Germinal center (tissue), 1 donor: ENCODE measurements at regions not wholly inside any gene's neighbourhood (a gene's known extent, or its start where the extent isn't known, plus 50 kb on each side); places are given as distances from the start of the nearest gene placed in this dataset.
"Not testable (repeated sequence)": the region's sequence is repeated elsewhere in the genome, so short reads cannot be mapped to it uniquely, and the experiment has no call there.

Experiments used
- DNase-seq: peaks from one replicate; pipeline ENCODE4 v3.0.0; 2012; ENCODE audit warnings: mixed read lengths, low spot score

DNA sequence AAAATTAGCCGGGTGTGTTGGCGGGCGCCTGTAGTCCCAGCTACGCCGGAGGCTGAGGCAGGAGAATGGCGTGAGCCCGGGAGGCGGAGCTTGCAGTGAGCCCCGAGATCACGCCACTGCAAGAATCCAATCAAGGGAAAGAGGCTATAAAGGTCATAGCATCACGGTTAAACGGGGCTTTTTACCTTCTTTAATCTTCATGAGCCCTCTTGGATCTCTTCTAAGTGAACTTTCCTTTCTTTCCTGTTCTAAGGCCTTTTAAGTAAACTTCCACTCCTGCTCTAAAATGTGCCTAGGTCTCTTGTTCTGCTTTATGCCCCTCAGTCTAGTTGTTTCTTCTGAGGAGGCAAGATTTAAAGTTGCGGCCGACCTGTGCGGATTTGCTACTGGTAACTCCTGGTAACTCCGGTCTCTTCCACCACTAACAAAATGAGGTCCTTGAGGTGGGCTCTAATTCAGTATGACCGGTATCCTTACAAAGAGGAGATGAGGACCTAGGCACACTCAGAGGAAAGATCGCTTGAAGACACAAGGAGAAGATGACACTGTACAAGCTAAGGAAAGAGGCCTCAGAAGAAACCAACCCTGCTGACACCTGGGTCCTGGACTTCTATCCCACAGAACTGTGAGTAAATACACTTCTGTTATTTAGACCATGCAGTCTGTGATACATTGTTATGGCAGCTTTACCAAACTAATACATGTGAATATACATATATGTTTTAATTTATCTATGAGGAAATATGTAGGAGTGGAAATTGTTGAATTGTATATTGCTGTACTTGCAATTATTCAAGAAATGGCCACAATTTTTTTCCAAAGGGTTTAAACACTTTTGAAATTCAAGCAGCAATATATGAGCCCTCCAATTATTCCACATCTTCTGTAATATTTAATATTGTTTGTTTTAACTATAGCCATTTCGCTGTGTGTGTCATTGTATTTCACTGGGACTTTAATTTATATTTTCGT, 331.5 kb upstream of the CNTNAP2 start:
- DNase-seq, result no peak

- DNase-seq, result not testable (repeated sequence)
Measured at GRCh38 chr7:145781388-145781787, 335.2 kb upstream of the CNTNAP2 start.

DNA sequence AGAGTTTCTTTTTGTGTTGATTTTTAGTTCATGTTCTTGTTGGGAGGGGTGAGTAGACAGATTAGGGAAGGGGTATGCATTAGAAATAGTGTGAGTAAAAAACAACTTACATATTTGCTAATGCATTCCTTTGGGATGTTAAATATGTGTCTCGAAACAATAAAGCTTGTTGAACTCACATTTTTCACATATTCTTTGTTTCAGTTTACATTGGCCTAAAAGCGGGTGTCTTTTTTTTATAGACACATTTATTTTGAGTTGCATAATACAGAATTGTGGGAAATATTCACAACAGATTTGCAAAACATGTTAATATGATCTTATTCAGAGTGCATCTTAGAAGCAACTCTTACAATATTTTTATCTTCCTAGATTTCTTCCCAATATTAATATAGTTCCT, 337.5 kb upstream of the CNTNAP2 start:
- no peak for DNase-seq

DNA sequence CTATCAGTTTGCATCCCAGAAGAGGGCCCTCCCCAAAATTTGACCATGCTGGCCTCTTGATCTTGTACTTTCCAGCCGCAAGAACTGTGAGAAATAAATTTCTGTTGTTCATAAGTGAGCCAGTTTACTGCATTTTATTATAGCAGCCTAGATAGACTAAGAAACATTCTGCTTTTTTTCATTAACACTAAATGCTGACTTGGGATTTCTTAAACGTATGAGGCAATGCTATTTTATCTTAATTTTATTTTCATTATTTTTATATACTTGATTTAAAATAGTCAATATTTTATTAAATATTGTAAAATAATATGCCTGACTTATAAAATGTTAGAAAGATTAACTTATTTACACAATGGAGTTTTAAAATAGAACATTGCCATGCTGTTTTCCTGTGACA, 341.8 kb upstream of the CNTNAP2 start:
- no peak for DNase-seq

GRCh38 chr7:145753004-145753403, 363.6 kb upstream of the CNTNAP2 start:
- DNase-seq, result no peak

GRCh38 chr7:145737617-145738016, 379.0 kb upstream of the CNTNAP2 start:
- DNase-seq, result no peak

DNA sequence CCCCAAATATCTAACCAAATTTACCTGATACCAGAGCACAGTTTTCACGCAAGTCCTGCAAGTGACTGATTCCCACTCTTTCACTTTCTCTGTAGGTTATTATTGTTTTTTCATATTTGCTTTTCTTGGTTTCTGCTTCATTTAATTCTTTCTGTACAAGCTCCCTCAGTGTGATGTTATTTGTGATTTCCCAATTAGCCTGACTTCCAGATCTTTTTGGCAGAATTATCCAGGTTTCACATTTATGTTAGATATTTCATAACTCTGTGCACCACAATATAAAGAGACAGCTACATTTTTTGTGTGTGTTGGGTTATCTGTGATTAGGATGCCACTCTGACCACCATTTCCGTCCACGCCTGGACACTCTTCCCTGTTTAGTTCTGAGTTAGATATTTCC, 381.5 kb upstream of the CNTNAP2 start:
- no peak for DNase-seq

GRCh38 chr7:145732521-145732920, 384.1 kb upstream of the CNTNAP2 start:
- no peak for DNase-seq

GRCh38 chr7:145729691-145730090, 386.9 kb upstream of the CNTNAP2 start:
- no peak for DNase-seq

DNA sequence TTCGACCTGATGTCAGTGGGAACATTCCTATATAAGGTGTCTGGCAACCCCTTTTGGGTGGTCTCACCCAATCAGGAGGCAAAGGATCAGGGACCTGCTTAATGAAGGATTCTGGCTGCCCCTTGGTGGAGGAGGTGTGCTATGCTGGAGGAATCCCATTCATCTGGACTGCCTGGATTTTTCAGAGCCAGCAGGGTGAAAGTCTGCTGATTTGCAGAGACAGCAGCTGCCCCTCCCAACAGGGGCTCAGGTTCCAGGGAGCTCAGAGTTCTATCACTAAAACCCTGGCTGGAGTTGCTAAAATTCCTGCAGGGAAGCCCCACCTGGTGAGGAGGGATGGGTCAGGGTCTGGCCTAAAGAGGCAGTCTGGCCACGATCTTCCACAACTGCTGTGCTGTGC, 398.5 kb upstream of the CNTNAP2 start:
- DNase-seq, result no peak

DNA sequence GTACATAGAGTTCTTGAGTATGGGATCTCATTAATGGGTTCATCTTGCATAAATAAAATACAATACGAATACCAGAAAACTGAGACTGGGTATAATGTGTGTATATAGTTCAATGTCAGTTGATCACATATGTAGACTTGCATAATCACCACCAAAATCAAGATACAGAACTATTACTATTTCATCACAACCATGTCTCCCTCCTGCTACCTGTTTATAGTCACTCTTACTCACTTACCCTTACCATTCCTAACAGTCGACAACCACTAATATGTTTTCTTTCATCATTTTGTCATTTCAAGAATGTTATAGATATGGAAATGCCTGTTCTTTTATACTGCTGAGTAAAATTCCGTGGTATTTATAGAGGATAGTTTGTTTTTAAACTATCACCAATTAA, 416.1 kb upstream of the CNTNAP2 start:
- DNase-seq, result no peak

DNA sequence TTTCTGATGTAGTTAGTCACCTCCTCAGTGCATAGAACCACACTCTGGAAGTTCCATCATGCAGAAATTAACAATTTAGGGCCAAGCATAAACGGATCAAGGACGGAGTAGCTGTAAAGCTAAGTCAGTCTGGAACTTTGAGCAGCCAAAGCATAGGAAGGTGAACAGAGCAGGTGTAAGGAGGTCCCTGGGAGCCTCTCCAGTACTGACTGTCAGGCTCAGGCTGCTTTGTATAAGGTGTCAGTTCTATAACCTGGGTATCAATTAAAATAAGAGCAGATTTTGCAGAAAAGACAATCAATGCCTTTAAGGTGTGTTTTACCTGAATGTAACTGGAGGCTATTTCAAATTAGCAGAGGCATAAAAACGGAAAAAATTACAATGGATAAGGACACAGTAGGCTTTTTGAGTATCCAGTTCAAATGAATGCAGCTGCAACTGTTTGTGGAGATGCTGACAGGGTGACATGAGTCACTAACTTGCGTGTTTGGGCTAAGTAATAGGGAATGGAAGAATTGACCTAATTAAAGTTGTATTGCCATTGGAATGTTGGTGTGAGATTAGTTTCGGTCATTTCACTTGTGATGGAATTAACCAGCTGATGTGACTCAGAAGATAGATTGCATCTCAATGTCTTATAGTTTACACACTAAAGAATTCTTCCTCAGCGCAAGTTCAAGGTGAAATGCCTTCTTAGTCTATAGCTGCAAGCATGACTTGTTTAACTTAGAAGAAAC, 417.9 kb upstream of the CNTNAP2 start:
- DNase-seq, result no peak

DNA sequence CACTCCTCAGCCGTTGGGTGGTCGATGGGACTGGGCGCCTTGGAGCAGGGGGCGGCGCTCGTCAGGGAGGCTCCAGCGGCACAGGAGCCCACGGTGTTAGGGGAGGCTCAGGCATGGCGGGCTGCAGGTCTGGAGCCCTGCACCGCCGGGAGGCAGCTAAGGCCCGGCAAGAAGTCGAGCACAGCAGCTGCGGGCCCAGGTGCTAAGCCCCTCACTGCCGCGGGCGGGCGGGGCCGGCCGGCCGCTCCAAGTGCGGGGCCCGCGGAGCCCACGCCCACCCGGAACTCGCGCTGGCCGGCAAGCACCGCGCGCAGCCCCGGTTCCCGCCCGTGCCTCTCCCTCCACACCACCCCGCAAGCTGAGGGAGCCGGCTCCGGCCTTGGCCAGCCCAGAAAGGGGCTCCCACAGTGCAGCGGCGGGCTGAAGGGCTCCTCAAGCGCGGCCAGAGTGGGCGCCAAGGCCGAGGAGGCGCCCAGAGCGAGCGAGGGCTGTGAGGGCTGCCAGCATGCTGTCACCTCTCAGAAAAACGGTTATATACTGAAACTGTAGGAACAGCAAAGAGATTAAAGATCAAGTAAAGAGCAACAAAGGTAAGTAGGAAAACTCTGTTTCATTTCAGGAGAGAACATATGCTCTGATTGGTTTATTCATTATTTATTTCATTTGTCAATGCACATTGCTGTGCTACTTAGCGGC, 419.0 kb upstream of the CNTNAP2 start:
- not testable (repeated sequence) for DNase-seq

GRCh38 chr7:145696071-145696470, 420.5 kb upstream of the CNTNAP2 start:
- DNase-seq, result no peak

DNA sequence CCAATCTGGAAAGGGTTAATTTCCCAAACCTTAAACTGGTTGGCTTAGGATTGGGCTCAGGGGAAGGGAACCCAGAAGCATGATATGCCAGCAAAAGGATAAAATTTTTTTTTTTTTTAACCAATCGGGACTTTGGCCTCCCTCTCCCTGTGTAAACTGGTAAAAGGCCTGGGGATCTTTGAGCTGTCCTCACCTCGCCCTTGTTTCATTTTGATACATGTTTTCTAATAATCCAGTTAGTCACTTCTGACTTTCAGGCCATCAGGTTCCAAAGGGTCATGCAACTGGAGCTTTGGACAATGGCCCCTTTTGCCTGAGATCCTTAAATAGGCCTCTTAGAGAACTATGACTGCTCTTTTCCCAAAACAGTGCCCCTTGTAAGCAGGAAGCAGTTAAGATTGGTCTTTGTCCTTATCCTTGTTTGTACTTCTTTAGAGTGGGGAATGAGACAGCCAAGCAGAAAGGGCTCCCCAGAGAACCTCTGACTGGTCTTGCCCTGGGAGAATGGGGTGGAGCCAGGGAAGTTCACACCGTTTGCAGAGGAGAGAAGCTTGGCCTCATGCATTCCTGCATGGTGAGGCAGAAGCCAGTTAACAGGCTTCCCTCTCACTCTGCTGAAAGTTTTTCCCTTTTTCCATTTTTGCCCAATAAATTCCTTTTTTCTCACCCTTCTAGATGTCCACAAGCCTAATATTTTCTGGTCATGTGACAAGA, 424.2 kb upstream of the CNTNAP2 start:
- no peak for DNase-seq

DNA sequence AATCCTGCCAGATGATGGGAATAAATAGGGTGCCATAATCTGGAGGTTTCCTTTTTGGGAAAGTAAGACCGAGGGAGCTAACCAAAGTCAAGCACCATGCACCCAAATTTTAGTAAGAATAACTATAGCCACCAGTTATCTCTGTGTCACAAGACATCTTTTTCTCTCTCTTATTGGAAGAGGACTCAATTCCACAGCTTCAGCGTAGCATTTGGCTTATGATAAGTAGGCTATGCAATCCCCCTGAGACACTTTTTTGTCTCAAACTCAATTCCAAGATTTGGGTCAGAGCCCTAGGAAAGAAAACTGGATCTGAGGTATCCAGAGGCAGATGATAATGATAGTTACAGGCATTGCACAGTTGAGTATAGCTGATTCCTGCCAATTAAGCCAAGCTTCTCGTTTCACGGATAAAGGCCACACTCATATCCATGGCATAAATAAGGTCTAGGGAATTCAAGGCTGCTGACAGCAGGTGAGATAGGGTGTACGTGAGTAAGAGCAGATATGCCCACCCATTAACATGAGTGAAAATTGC, 425.2 kb upstream of the CNTNAP2 start:
- no peak for DNase-seq

GRCh38 chr7:145681646-145682045, 435.0 kb upstream of the CNTNAP2 start:
- DNase-seq, result no peak

- no peak for DNase-seq
Measured at GRCh38 chr7:145681159-145681558, 435.4 kb upstream of the CNTNAP2 start.

- no peak for DNase-seq
Measured at GRCh38 chr7:145665499-145666258, 450.9 kb upstream of the CNTNAP2 start.

DNA sequence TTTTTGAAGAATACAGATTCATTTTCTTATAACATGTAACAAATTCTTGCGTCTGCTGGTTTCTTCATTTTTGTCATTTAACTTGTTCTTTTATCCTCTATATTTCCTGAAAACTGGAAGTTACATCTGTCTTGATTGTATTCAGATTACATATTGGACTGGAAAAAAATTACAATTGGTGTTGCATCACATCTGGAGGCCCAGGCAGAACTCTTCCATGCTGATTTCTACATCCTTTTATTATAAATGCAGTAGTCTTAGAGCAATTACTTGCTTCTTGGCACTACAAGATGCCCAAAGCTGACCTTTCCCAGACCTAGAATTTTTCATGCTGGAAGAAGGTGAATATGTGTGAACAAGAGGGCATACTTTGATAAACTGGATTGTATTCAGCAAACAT, 460.9 kb upstream of the CNTNAP2 start:
- DNase-seq, result no peak

DNA sequence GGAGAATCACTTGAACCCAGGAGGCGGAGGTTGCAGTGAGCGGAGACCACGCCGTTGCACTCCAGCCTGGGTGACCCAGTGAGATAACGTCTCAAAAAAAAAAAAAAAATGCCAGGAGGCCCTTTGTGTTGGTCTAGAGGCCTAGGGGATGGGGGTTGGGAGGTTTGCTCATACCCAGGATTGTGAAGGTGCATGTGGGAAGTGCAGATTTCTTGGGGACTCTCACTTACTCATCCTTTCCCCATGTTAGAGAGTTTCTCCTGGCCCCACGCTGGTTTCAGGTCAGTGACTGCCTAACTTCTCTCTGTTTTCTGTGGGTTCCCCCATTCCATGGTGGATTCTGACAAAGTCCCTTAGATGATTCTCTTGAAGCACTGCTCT, 471.5 kb upstream of the CNTNAP2 start:
- DNase-seq, result no peak
